ENCODE measurements at regions not wholly inside any gene's neighbourhood (a gene's known extent, or its start where the extent isn't known, plus 50 kb on each side); places are given as distances from the start of the nearest gene placed in this dataset.

DNA sequence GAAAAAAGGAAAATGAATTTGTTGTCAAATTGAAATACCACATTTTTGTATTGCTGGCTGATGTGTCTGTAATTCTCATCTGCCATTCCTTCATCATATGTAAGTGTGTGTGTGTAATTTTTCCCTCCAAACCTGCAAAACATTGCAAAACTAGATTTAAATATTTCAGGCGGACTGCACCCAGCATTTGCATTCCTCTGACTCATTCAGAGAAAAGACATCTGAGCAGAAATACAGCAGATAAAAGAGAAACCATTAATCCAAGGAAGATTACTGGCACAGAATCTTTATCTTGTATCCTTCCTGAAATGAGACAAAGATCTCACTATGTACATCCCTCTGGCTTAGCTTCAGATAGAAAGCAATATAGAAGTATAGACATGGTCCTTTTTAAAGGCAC is 275.3 kb downstream of the TMEM38B start:
- no peak overlapping the region for H3K27ac ChIP-seq
- H3K79me2 ChIP-seq (ENCODE audit: insufficient read depth, low read depth), result no peaks in the 10 kb centered on the region
- no peaks in the 10 kb centered on the region for H4K20me1 ChIP-seq (ENCODE audit: insufficient read depth)
- no peaks in the 10 kb centered on the region for H3K36me3 ChIP-seq (ENCODE audit: insufficient read depth)
- no peak overlapping the region for H3K4me3 ChIP-seq (IDR thresholded peaks at IDR 0.05; ENCODE audit: insufficient read depth, low read depth, low read length)
- TF ChIP-seq, protein P1, sequence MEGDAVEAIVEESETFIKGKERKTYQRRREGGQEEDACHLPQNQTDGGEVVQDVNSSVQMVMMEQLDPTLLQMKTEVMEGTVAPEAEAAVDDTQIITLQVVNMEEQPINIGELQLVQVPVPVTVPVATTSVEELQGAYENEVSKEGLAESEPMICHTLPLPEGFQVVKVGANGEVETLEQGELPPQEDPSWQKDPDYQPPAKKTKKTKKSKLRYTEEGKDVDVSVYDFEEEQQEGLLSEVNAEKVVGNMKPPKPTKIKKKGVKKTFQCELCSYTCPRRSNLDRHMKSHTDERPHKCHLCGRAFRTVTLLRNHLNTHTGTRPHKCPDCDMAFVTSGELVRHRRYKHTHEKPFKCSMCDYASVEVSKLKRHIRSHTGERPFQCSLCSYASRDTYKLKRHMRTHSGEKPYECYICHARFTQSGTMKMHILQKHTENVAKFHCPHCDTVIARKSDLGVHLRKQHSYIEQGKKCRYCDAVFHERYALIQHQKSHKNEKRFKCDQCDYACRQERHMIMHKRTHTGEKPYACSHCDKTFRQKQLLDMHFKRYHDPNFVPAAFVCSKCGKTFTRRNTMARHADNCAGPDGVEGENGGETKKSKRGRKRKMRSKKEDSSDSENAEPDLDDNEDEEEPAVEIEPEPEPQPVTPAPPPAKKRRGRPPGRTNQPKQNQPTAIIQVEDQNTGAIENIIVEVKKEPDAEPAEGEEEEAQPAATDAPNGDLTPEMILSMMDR (conservative IDR thresholded peaks at IDR 0.05; ENCODE audit: low read depth, low read length), result no peak
- no peak overlapping the region for H3K9ac ChIP-seq
- no peaks in the 10 kb centered on the region for H3K4me1 ChIP-seq (ENCODE audit: low read depth, poor library complexity, severe bottlenecking)
- H2AFZ ChIP-seq (ENCODE audit: low read depth), result no peak overlapping the region
- H3K27me3 ChIP-seq (ENCODE audit: insufficient read depth, low read depth), result no peaks in the 10 kb centered on the region
- no peak overlapping the region for H3K4me2 ChIP-seq

DNA sequence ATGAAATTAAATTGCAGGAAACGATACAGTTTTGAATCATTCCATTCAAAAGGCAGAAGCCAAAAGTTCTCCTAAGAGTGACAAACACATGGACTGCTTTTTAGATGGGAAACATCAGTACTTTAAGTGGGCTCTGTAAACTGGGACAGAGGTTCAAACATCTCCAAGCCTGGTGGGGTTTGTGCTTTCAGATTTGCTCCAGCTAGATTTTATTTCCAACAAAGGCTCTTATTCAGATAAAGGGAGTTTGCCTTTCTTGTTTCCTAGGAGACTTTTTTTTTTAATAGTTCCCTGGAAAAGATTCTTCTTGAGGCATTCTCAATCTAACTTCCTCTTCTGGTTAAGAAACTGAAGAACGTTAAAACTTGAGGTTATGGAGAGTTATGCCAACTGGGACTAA is 277.6 kb downstream of the TMEM38B start:
- TF ChIP-seq, protein P1 (conservative IDR thresholded peaks at IDR 0.05; ENCODE audit: low read depth, low read length), result no peak
- H2AFZ ChIP-seq (ENCODE audit: low read depth), result no peak overlapping the region
- H4K20me1 ChIP-seq (ENCODE audit: insufficient read depth), result no peaks in the 10 kb centered on the region
- H3K27ac ChIP-seq, result no peak overlapping the region
- no peak overlapping the region for H3K9ac ChIP-seq
- H3K4me3 ChIP-seq (IDR thresholded peaks at IDR 0.05; ENCODE audit: insufficient read depth, low read depth, low read length), result no peak overlapping the region
- no peaks in the 10 kb centered on the region for H3K36me3 ChIP-seq (ENCODE audit: insufficient read depth)
- no peak overlapping the region for H3K4me2 ChIP-seq
- no peaks in the 10 kb centered on the region for H3K4me1 ChIP-seq (ENCODE audit: low read depth, poor library complexity, severe bottlenecking)
- H3K79me2 ChIP-seq (ENCODE audit: insufficient read depth, low read depth), result no peaks in the 10 kb centered on the region
- no peaks in the 10 kb centered on the region for H3K27me3 ChIP-seq (ENCODE audit: insufficient read depth, low read depth)

DNA sequence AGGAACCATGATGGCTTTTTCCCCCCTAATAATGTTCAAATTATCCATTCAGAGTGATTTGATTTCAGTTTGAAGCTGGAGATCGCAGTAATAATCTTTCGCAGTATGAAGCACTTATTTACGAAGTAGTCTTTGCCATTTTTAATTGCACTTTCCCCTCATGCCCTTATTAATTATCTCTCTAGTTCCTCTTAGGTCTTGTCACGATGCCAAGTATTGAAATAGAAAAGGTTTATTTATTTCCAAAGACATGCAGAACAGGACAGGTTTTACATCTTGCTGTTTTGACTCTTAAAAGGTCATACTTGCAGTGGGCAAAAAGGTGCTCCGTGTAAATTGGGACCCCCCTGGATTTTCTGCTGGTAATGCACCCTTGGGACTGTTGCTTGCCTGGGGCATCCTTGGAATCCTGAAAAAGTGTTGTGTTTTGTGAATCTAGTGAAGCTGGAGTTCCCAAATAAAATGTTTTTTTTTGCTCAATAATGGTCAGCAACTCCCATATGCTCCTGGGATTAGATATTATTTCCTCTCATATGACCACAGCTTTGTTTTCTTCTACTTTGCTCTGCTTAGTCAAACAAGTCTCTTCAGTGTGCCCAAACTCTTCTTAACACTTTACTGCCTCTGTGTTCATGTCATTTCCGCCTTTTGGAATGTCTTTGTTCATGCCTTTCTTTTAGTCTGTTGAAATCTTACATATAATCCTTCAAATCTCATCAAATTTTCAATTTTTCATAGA is 278.3 kb downstream of the TMEM38B start:
- H3K4me2 ChIP-seq, result no peak overlapping the region
- H3K4me3 ChIP-seq (IDR thresholded peaks at IDR 0.05; ENCODE audit: insufficient read depth, low read depth, low read length), result no peak overlapping the region
- TF ChIP-seq, protein P1 (conservative IDR thresholded peaks at IDR 0.05; ENCODE audit: low read depth, low read length), result no peak
- H4K20me1 ChIP-seq (ENCODE audit: insufficient read depth), result no peaks in the 10 kb centered on the region
- no peak overlapping the region for H3K9ac ChIP-seq
- no peaks in the 10 kb centered on the region for H3K4me1 ChIP-seq (ENCODE audit: low read depth, poor library complexity, severe bottlenecking)
- no peak overlapping the region for H3K27ac ChIP-seq
- no peaks in the 10 kb centered on the region for H3K79me2 ChIP-seq (ENCODE audit: insufficient read depth, low read depth)
- H3K27me3 ChIP-seq (ENCODE audit: insufficient read depth, low read depth), result no peaks in the 10 kb centered on the region
- H3K36me3 ChIP-seq (ENCODE audit: insufficient read depth), result no peaks in the 10 kb centered on the region
- H2AFZ ChIP-seq (ENCODE audit: low read depth), result no peak overlapping the region

DNA sequence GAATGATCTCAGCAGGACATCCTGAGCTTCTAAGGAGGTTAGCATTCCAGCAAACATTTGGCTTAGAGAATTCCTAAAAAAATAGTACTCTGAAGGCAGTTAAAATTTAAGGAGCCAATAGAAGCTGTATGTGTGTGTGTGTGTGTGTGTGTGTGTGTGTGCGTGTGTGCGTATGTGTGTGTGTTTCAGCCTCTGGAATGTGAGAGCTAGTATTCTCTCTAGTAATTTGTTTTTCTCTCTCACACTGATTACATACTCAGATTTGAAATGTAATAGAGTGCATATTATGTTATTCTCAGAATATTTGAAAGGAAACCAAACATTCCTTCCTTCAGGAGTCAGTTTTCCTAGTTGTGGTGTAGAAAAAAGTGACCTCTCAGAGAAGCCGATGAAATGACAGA is 279.6 kb downstream of the TMEM38B start:
- Histone ChIP-seq H4K20me1 (ENCODE audit: insufficient read depth) (no peaks in the 10 kb centered on the region), H3K27me3 (ENCODE audit: insufficient read depth, low read depth) (no peaks in the 10 kb centered on the region), H3K4me1 (ENCODE audit: low read depth, poor library complexity, severe bottlenecking) (no peaks in the 10 kb centered on the region), H3K4me2 (no peak overlapping the region), H3K4me3 (IDR thresholded peaks at IDR 0.05; ENCODE audit: insufficient read depth, low read depth, low read length) (no peak overlapping the region), H3K79me2 (ENCODE audit: insufficient read depth, low read depth) (no peaks in the 10 kb centered on the region), H3K27ac (no peak overlapping the region), H2AFZ (ENCODE audit: low read depth) (no peak overlapping the region), H3K36me3 (ENCODE audit: insufficient read depth) (no peaks in the 10 kb centered on the region), H3K9ac (no peak overlapping the region)
- TF ChIP-seq, protein P1 (conservative IDR thresholded peaks at IDR 0.05; ENCODE audit: low read depth, low read length), result no peak

Measured in KMS-11 (cell line).